ENCODE measurements at regions not wholly inside any gene's neighbourhood (a gene's known extent, or its start where the extent isn't known, plus 50 kb on each side); places are given as distances from the start of the nearest gene placed in this dataset.

- ATAC-seq, result no peak
Observed at GRCh38 chr4:104032896-104033295, 313.1 kb upstream of the TACR3 start.

GRCh38 chr4:104025251-104025650 is 305.5 kb upstream of the TACR3 start:
- TF ChIP-seq CTCF (IDR thresholded peaks at IDR 0.05), result no peak
- TF ChIP-seq POLR2A (IDR thresholded peaks at IDR 0.05), result no peak
- H3K4me1 ChIP-seq, result no peaks in the 10 kb centered on the region
- H3K4me3 ChIP-seq, result no peak overlapping the region
- H3K27me3 ChIP-seq, result no peaks in the 10 kb centered on the region
- DNase-seq (no peak), ATAC-seq (no peak)
- no peaks in the 10 kb centered on the region for H3K36me3 ChIP-seq
- no peak overlapping the region for H3K27ac ChIP-seq
- no peaks in the 10 kb centered on the region for H3K9me3 ChIP-seq
- intact Hi-C loops (cut with DNase I), result no loop called here

More at GRCh38 chr4:104032896-104033295, 313.1 kb upstream of the TACR3 start:
- H3K36me3 ChIP-seq, result no peaks in the 10 kb centered on the region
- WGBS, 4 donors, result 53 to 64% (median 61%) methylated on average over 5 of the region's 5 CpGs
- intact Hi-C loops (cut with DNase I), result no loop called here
- no peaks in the 10 kb centered on the region for H3K27me3 ChIP-seq
- H3K4me1 ChIP-seq, result no peaks in the 10 kb centered on the region
- H3K9me3 ChIP-seq, result no peaks in the 10 kb centered on the region
- no peak overlapping the region for H3K4me3 ChIP-seq
- DNase-seq, result no peak
- TF ChIP-seq POLR2A (IDR thresholded peaks at IDR 0.05), result no peak
- no peak for TF ChIP-seq CTCF (IDR thresholded peaks at IDR 0.05)
- no peak overlapping the region for H3K27ac ChIP-seq

DNA sequence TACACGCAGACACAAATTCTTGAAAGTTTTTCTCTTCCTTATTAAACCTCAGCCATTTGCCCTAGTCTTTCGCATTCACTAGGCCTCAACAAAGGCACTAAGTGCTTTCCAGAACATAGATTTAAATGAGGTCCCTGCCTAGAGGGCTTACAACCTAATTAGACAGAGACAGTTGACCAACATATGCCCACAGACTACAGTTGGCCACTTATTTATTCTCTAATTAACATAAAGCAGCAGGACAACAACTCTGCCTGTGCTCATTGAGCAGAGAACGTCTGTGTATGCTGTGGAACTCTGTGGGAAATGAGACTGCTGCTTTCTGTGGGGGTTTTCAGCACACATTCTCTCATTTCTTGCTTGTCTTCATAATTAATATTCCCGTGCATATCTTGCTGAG is 303.0 kb upstream of the TACR3 start:
- no peak for DNase-seq
- no peak for ATAC-seq
- 70 to 82% (median 75%) methylated on average over 4 of the region's 4 CpGs for WGBS, 4 donors
- intact Hi-C loops (cut with DNase I), result no loop called here
- H3K27ac ChIP-seq, result no peak overlapping the region
- H3K36me3 ChIP-seq, result no peaks in the 10 kb centered on the region
- H3K27me3 ChIP-seq, result no peaks in the 10 kb centered on the region
- no peak for TF ChIP-seq CTCF (IDR thresholded peaks at IDR 0.05)
- TF ChIP-seq POLR2A (IDR thresholded peaks at IDR 0.05), result no peak
- H3K4me3 ChIP-seq, result no peak overlapping the region
- no peaks in the 10 kb centered on the region for H3K9me3 ChIP-seq
- H3K4me1 ChIP-seq, result no peaks in the 10 kb centered on the region

GRCh38 chr4:104022226-104022625 is 302.4 kb upstream of the TACR3 start:
- no peaks in the 10 kb centered on the region for H3K27me3 ChIP-seq
- no peaks in the 10 kb centered on the region for H3K4me1 ChIP-seq

More at GRCh38 chr4:104022226-104022625, 302.4 kb upstream of the TACR3 start:
- Histone ChIP-seq H3K36me3 (no peaks in the 10 kb centered on the region), H3K4me3 (no peak overlapping the region), H3K27ac (no peak overlapping the region), H3K9me3 (no peaks in the 10 kb centered on the region)
- 49 to 65% (median 61%) methylated on average over 2 of the region's 2 CpGs for WGBS, 4 donors
- DNase-seq, result no peak
- no peak for TF ChIP-seq CTCF (IDR thresholded peaks at IDR 0.05)
- no peak for TF ChIP-seq POLR2A (IDR thresholded peaks at IDR 0.05)
- intact Hi-C loops (cut with DNase I), result no loop called here
- no peak for ATAC-seq
